OCI-LY7 (cell line): ENCODE measurements at regions not wholly inside any gene's neighbourhood (a gene's known extent, or its start where the extent isn't known, plus 50 kb on each side); places are given as distances from the start of the nearest gene placed in this dataset.

ENCODE experiments used
- CTCF ChIP-seq: fragments of 200-600 bp; sonication (generic); conservative IDR thresholded peaks from 2 replicates; pipeline ENCODE4 v1.5.1; 2014; ENCODE audit warnings: mild to moderate bottlenecking, antibody characterized with exemption, low read length, moderate library complexity, mixed read lengths
- EZH2phosphoT487 ChIP-seq: fragments of 200-600 bp; sonication (generic); IDR thresholded peaks from 2 replicates; pipeline ENCODE4 v1.6.1; 2018; ENCODE audit warnings: low read depth, borderline replicate concordance, mild to moderate bottlenecking, mixed run types, antibody characterized with exemption, low read length, moderate library complexity, mixed read lengths

- TF ChIP-seq CTCF (no peak), EZH2phosphoT487 (no peak)
Observed at GRCh38 chr2:164351536-164351935, 269.7 kb downstream of the GRB14 start.
